ENCODE measurements at regions not wholly inside any gene's neighbourhood (a gene's known extent, or its start where the extent isn't known, plus 50 kb on each side); places are given as distances from the start of the nearest gene placed in this dataset.
"Not testable (repeated sequence)": the region's sequence is repeated elsewhere in the genome, so short reads cannot be mapped to it uniquely, and the experiment has no call there.

DNA sequence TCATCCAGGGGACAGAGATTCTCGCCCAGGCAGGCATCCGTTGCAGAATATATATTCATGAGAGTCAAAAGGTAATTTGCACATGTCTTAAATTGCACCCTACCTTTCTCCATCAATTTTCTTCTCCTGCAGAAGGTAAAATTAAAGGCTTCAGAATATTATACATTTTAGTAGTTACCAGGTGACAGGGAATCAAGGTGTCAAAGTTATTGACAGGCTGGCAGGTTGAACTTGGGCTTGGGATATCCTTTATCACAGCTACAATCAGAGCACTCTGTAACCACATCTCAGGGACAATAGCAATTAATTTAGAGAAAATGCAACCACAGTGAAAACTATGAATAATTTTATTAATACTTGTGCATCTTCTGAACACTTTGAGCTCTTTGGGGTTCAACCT is 66.9 kb upstream of the GSC start:
- DNase-seq (ENCODE audit: low spot score): no peak

DNA sequence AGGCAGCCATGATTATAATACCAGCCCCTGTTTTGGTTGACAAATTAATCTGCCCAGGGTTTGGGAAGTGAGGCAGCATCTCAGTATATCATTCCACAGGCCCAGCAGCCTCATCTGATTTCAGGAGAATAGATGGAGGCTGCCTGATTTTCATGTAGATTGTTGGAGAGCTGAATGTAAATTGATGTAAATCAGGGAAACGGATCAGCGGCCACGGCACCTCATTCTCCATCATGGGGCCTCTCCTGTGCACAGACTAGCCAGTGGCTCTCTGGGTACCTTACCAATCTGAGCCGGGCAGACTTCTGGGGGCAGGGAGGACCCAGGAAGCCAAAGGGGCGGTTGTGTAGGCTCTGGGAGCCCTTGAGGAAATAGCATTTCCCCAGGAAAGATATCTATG is 63.7 kb upstream of the GSC start:
- DNase-seq (ENCODE audit: low spot score): no peak

DNA sequence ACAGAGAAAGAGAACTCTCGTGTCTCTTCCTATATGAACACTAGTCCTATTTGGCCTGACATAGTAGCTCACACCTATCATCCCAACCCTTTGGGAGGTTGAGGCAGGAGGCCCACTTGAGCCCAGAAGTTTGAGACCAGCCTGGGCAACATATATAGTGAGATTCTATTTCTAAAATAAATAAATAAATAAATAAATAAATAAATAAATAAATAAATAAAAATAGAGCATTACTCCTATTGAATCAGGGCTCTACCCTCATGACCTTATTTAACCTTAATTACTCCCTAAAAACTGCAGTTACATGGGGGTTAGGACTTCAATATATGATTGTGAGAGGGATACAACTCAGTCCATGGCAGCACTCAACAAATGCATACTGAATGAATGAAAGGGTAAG is 61.2 kb upstream of the GSC start:
- DNase-seq (ENCODE audit: low spot score): no peak

DNA sequence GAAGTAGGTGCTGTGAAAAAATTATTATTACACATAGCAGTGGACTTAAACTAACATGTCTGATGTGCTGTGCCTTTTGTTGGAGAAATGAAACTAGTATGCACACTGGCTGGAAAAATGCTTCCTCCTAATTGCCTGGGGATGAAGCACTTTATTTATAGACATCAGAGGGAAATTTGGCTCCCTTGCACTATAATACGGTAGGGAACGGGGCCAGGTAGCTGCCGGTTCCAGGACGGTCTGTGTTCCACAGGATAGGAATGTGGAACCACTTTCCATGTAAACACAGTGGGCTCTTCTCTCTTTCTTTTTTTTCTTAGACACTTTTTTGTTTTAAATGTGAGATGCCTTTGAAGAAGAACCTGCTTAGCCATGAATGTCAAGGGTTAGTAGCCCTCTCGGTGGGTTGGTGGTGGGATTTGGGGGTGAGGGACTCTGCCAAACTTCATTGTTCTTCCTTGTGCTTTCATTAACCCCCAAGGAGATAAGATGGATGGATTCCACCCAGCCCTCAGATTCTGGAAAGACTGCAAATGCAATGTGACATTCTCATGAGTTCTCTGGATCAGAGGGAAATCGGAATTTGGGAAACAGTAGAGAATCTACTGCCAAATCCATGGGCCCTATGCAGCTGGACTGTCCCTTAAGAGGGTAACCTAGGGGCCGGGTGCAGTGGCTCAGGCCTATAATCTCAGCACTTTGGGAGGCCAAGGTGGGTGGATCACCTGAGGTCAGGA is 58.0 kb upstream of the GSC start:
- DNase-seq (ENCODE audit: low spot score): no peak

DNA sequence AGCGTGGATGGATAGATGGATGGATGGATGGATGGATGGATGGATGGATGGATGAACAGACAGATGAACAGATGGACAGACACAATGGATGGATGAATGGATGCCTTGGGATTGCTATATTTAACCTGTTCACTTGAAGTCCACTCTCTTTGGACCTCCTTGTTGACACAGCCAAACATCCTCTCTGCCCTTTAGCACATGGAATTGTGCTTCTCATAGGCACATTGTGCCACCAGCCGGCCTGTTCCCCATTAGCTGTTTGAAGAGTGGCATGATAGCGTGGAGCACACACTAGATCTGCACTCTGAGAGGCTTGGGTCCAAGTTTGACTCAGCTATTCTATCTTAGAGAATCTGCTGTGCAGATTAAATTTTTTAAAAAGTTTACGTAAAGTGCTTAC is 56.9 kb upstream of the GSC start:
- DNase-seq (ENCODE audit: low spot score): no peak

DNA sequence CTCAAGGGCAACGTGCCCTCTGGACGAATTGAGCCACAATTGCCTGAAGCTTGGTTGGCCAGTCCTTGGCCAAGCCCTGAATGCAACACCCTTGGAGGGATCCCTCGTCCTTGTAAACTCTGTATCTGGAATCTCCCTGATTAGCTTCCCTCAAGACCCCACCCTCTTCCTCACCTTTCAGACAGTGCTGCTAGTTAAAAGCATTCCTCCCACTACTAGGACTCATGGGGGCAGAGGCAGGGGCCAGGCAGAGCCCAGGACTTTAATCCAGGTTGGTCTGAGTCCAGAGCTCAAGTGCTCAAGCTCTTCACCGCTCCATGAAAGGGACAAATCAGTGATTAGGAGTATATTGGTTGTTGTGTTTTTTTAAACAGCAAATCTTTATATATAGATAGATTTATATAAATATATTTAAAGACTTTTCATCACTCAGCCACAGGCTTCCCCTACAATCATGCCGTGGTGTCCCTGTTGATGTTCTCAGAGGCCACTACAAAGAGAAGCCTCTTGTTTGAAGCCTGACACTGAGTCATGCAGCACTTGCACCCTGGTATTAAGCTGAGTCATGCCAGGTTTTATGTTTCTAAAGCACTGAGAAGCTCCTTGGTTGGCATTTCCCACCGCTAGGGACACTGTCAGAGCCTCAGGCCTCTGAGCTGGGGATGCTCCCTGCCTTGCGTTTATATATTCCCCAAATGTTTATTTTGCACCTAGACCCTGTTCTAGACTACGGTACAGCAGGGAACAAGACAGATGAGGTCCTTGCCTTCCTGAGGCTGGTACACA is 53.8 kb upstream of the GSC start:
- peak; percentile 69 for DNase-seq (ENCODE audit: low spot score)

DNA sequence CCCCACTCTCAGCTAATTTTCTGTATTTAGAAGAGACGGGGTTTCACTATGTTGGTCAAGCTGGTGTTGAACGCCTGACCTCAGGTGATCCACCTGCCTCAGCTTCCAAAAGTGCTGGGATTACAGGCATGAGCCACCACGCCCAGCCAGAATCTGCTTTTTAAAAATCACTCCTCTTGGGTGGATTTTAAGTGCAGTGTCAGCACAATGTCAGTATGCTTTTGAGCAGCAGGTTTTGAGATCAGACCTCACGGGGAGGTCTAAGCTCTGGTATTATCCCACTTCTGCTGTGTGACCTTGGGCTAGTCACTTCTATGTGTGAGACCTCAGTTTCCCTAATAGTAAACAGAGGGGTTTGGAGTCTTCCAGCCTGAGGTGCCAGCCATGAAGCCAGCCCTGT is 51.8 kb upstream of the GSC start:
- DNase-seq (ENCODE audit: low spot score): no peak

DNA sequence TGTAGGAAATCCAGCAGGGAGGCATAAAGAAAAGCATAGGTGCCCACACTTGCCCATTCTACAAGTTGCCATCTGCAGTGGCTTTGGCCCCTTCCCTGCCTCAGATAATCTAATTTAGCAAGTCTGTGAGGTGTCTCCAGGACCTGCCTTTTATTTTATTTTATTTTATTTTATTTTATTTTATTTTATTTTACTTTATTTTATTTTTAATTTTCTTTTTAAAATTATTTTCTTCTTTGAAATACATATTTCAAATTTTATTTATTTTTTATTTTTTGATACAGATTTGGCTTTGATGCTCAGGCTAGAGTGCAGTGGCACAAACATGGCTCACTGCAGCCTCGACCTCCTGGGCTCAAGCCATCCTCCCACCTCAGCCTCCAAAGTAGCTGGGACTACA is 51.0 kb upstream of the GSC start:
- not testable (repeated sequence) for DNase-seq (ENCODE audit: low spot score)

Data from kidney tubule cell (primary cell).